K562 (cell line): ENCODE measurements at regions not wholly inside any gene's neighbourhood (a gene's known extent, or its start where the extent isn't known, plus 50 kb on each side); places are given as distances from the start of the nearest gene placed in this dataset.

Experiments
- ATAC-seq: fragments of 200-7000 bp; cut with Tn5 transposase; 3 replicates; pipeline ENCODE4 v1.9.1; 2020; ENCODE audit warnings: moderate library complexity
- BruUV-seq: library from RNA; stranded (reverse); fragments of 400-500 nt; replicated peaks from 2 replicates; lab custom pipeline; 2021; lab: Mats Ljungman, UMichigan
- CTCF ChIA-PET: fragments of 300-600 bp; formaldehyde crosslinking; extraction: SDS; loops from one replicate; lab custom pipeline; 2021; ENCODE audit warnings: low intra/inter-chr PET ratio; lab: Yijun Ruan, JAX
- POLR2A ChIA-PET: fragments of 300-600, 350-650 bp; sonication (Branson Sonifier 250); formaldehyde crosslinking; extraction: SDS; loops from one replicate; lab custom pipeline; 2021; ENCODE audit warnings: antibody characterized with exemption, inconsistent platforms; lab: Yijun Ruan, JAX
- DNase-seq, 4 experiments: peaks; one replicate each; pipeline versions ENCODE4 v3.0.0 to v3.0.0-alpha.2; 2011 to 2018; ENCODE audit warnings: low spot score in 3 of 4, mixed read lengths in 3 of 4; ENCODE audit errors: extremely low read depth in 1 of 4
- FAIRE-seq: peaks from 2 replicates; lab custom pipeline; 2011; peaks lifted over from hg19 to GRCh38; lab: Jason Lieb, UNC
- H2AFZ ChIP-seq: 2 replicates; pipeline ENCODE4 v1.6.0; 2011; ENCODE audit warnings: low read depth, low read length, control low read depth, inconsistent platforms
- H3K27ac ChIP-seq: fragments of 200-600 bp; 3 replicates; pipeline ENCODE4 v1.8.0; 2011; ENCODE audit warnings: low read depth, mild to moderate bottlenecking, control low read depth, inconsistent platforms, low read length, moderate library complexity, mixed read lengths; ENCODE audit errors: extremely low read depth
- H3K27me3 ChIP-seq, 2 experiments: fragments of 300-600 bp in 1 of 2; 2 replicates in 1 of 2; 3 replicates in 1 of 2; pipeline versions ENCODE4 v1.6.0 to v1.8.0; 2011; ENCODE audit warnings: inconsistent platforms in 2 of 2, low read length in 2 of 2, mild to moderate bottlenecking in 1 of 2, mixed read lengths in 1 of 2, moderate library complexity in 1 of 2; ENCODE audit not compliant: control insufficient read depth in 2 of 2, insufficient read depth in 2 of 2
- H3K36me3 ChIP-seq: fragments of 300-600 bp; 3 replicates; pipeline ENCODE4 v1.8.0; 2011; ENCODE audit warnings: mild to moderate bottlenecking, low read length, inconsistent platforms; ENCODE audit not compliant: control insufficient read depth, insufficient read depth
- H3K4me1 ChIP-seq, 2 experiments: fragments of 200-600 bp in 1 of 2; replicated peaks in 1 of 2; 2 replicates in 1 of 2; 3 replicates in 1 of 2; pipeline versions ENCODE4 v1.5.1 to v1.8.0; 2011; ENCODE audit warnings: inconsistent platforms in 2 of 2, low read length in 2 of 2, mild to moderate bottlenecking in 1 of 2, mixed read lengths in 1 of 2, moderate library complexity in 1 of 2; ENCODE audit not compliant: control insufficient read depth in 2 of 2, insufficient read depth in 2 of 2
- H3K4me2 ChIP-seq: 2 replicates; pipeline ENCODE4 v1.6.1; 2011; ENCODE audit warnings: low read length, control low read depth, inconsistent platforms, mixed read lengths; ENCODE audit not compliant: insufficient read depth
- H3K4me3 ChIP-seq: fragments of 200-600 bp; sonication (generic), shearing (Covaris generic); 2 replicates; pipeline ENCODE4 v1.5.1; 2016; ENCODE audit warnings: control low read depth, inconsistent platforms
- H3K79me2 ChIP-seq: fragments of 200-600 bp; 3 replicates; pipeline ENCODE4 v1.8.0; 2011; ENCODE audit warnings: low read length, inconsistent platforms; ENCODE audit not compliant: control insufficient read depth, insufficient read depth
- H3K9ac ChIP-seq, 2 experiments: 2 replicates each; pipeline versions ENCODE4 v1.6.0 to v1.6.1; 2011; ENCODE audit warnings: low read depth in 2 of 2, low read length in 2 of 2, control low read depth in 1 of 2, inconsistent platforms in 1 of 2, mild to moderate bottlenecking in 1 of 2, mixed read lengths in 1 of 2; ENCODE audit not compliant: insufficient read depth in 1 of 2
- H3K9me1 ChIP-seq: one replicate; pipeline ENCODE4 v1.6.0; 2011; ENCODE audit warnings: inconsistent platforms, mild to moderate bottlenecking, low read length, moderate library complexity; ENCODE audit not compliant: control insufficient read depth, insufficient read depth
- H3K9me3 ChIP-seq: replicated peaks from 2 replicates; pipeline ENCODE4 v1.5.1; 2011; ENCODE audit warnings: low read depth, low read length, inconsistent platforms; ENCODE audit not compliant: control insufficient read depth, insufficient read depth
- H4K20me1 ChIP-seq: replicated peaks from 2 replicates; pipeline ENCODE4 v1.6.1; 2011; ENCODE audit warnings: low read length, inconsistent platforms, mixed read lengths; ENCODE audit not compliant: control insufficient read depth, insufficient read depth
- ARID1B ChIP-seq: fragments of 450-650 bp; IDR thresholded peaks from 2 replicates; pipeline ENCODE4 v1.6.1; 2016; ENCODE audit warnings: antibody characterized with exemption, mild to moderate bottlenecking, inconsistent platforms
- GABPB1 ChIP-seq: sonication (generic); formaldehyde crosslinking; IDR thresholded peaks from 2 replicates; pipeline ENCODE4 v1.8.0; 2022; ENCODE audit warnings: mild to moderate bottlenecking, missing genetic modification reagents
- HDAC3 ChIP-seq: fragments of 450-650 bp; IDR thresholded peaks from 2 replicates; pipeline ENCODE4 v1.6.1; 2018; ENCODE audit warnings: borderline replicate concordance, mild to moderate bottlenecking, moderate library complexity; ENCODE audit not compliant: partially characterized antibody
- MXD1 ChIP-seq: fragments of 250-450 bp; sonication (Bioruptor Pico); IDR thresholded peaks from 2 replicates; pipeline ENCODE4 v1.8.0; 2021; ENCODE audit warnings: borderline replicate concordance, mild to moderate bottlenecking, moderate library complexity; ENCODE audit not compliant: poor library complexity, severe bottlenecking
- PHTF2 ChIP-seq: fragments of 250-450 bp; sonication (Bioruptor Pico); IDR thresholded peaks from 2 replicates; pipeline ENCODE4 v1.5.0; 2021; ENCODE audit warnings: mild to moderate bottlenecking
- POLR2AphosphoS5 ChIP-seq: IDR thresholded peaks from 2 replicates; pipeline ENCODE4 v1.6.1; 2011; ENCODE audit warnings: mild to moderate bottlenecking, low read depth, low read length, moderate library complexity; ENCODE audit not compliant: control insufficient read depth, insufficient read depth
- RHOXF2B ChIP-seq: fragments of 250-450 bp; sonication (Bioruptor Pico); conservative IDR thresholded peaks from 2 replicates; pipeline ENCODE4 v1.5.1; 2021
- TCF3 ChIP-seq: sonication (generic); formaldehyde crosslinking; IDR thresholded peaks from 2 replicates; pipeline ENCODE4 v1.4.0; 2020; ENCODE audit warnings: mild to moderate bottlenecking, missing genetic modification reagents
- WGBS: fragments of 100-300 bp; shearing (Covaris generic); methylation state at CpG from one replicate; pipeline ENCODE4 v1.1.6; 2016; ENCODE audit warnings: low coverage, mixed read lengths; ENCODE audit not compliant: insufficient coverage; ENCODE audit errors: missing lambda C conversion rate; 5-methylcytosine and 5-hydroxymethylcytosine counted together
- in situ Hi-C: fragments of 300-500 bp; cut with MboI; formaldehyde crosslinking; loops from 4 replicates; pipeline ENCODE4 v1.15.0; 2018; ENCODE audit warnings: inconsistent platforms, mixed read lengths
- intact Hi-C: fragments of 100-400 bp; cut with micrococcal nuclease; formaldehyde crosslinking; loops from 2 replicates; pipeline ENCODE4 v1.14.2; 2022
- TF ChIP-seq, protein P1 (sequence below): sonication (generic); formaldehyde crosslinking; IDR thresholded peaks from 2 replicates; pipeline ENCODE4 v1.8.0; 2022; ENCODE audit warnings: missing genetic modification reagents, mild to moderate bottlenecking, moderate library complexity, borderline replicate concordance
- TF ChIP-seq, protein P2 (sequence below), 2 experiments: fragments of 150-350 bp in 1 of 2; IDR thresholded peaks; 2 replicates each; pipeline ENCODE4 v1.6.1; 2012 to 2016; ENCODE audit warnings: low read depth in 2 of 2, low read length in 2 of 2, mild to moderate bottlenecking in 1 of 2, moderate library complexity in 1 of 2

DNA sequence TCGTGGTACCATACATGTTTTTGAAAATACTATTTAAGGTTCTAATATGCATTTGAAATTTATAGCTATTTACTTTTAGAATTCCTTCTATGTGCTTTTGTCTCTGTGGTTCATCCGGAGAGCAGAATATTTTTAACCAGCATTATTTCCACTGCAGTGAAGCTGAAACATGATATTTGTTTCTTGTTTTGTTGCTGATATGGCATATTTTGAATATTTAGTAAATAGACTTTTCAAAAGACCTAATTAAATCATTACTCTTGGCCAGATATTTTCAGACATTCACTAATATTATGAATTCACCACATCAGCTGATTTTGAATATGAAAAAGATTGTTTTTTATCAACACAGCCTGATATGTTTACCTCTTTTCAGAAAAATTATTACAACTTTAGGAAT lies 87.0 kb downstream of the FAT4 start (continued):
- no peak for TF ChIP-seq ARID1B
- TF ChIP-seq RHOXF2B (CRISPR knock-in tag) = no peak
- TF ChIP-seq GABPB1 (CRISPR knock-in tag) = no peak

- ChIA-PET CTCF (no interaction called here), POLR2A (no interaction called here)
- Histone ChIP-seq H3K4me1 (no peaks in the 10 kb centered on the region), H3K9me3 (no peaks in the 10 kb centered on the region), H3K9me1 (no peaks in the 10 kb centered on the region), H4K20me1 (no peaks in the 10 kb centered on the region), H3K79me2 (no peaks in the 10 kb centered on the region), H3K4me2 (no peak overlapping the region), H3K27me3 (no peaks in the 10 kb centered on the region), H2AFZ (no peak overlapping the region), H3K4me3 (no peak overlapping the region), H3K27ac (no peak overlapping the region), H3K36me3 (no peaks in the 10 kb centered on the region), H3K9ac (no peak overlapping the region)
- DNase-seq (no peak), FAIRE-seq (no peak), ATAC-seq (no peak)
- no TSS peak for BruUV-seq
- in situ Hi-C loops (no loop called here), intact Hi-C loops (no loop called here)
- TF ChIP-seq POLR2AphosphoS5 (no peak), MXD1 (CRISPR knock-in tag) (no peak), TCF3 (CRISPR knock-in tag) (no peak), HDAC3 (no peak), PHTF2 (CRISPR knock-in tag) (no peak)
- TF ChIP-seq, protein P1, sequence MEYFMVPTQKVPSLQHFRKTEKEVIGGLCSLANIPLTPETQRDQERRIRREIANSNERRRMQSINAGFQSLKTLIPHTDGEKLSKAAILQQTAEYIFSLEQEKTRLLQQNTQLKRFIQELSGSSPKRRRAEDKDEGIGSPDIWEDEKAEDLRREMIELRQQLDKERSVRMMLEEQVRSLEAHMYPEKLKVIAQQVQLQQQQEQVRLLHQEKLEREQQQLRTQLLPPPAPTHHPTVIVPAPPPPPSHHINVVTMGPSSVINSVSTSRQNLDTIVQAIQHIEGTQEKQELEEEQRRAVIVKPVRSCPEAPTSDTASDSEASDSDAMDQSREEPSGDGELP (CRISPR knock-in tag) = no peak
- TF ChIP-seq, protein P2, sequence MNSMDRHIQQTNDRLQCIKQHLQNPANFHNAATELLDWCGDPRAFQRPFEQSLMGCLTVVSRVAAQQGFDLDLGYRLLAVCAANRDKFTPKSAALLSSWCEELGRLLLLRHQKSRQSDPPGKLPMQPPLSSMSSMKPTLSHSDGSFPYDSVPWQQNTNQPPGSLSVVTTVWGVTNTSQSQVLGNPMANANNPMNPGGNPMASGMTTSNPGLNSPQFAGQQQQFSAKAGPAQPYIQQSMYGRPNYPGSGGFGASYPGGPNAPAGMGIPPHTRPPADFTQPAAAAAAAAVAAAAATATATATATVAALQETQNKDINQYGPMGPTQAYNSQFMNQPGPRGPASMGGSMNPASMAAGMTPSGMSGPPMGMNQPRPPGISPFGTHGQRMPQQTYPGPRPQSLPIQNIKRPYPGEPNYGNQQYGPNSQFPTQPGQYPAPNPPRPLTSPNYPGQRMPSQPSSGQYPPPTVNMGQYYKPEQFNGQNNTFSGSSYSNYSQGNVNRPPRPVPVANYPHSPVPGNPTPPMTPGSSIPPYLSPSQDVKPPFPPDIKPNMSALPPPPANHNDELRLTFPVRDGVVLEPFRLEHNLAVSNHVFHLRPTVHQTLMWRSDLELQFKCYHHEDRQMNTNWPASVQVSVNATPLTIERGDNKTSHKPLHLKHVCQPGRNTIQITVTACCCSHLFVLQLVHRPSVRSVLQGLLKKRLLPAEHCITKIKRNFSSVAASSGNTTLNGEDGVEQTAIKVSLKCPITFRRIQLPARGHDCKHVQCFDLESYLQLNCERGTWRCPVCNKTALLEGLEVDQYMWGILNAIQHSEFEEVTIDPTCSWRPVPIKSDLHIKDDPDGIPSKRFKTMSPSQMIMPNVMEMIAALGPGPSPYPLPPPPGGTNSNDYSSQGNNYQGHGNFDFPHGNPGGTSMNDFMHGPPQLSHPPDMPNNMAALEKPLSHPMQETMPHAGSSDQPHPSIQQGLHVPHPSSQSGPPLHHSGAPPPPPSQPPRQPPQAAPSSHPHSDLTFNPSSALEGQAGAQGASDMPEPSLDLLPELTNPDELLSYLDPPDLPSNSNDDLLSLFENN (IDR thresholded peaks at IDR 0.05; ENCODE audit: low read depth in 2 of 2, low read length in 2 of 2) = no peak
- 0% methylated on average over 2 of the region's 2 CpGs for WGBS
Measured at GRCh38 chr4:125420526-125420925, 105.8 kb downstream of the FAT4 start.
